CD14-positive monocyte (primary cell): ENCODE measurements at regions not wholly inside any gene's neighbourhood (a gene's known extent, or its start where the extent isn't known, plus 50 kb on each side); places are given as distances from the start of the nearest gene placed in this dataset.

Experiments used
- DNase-seq, 3 donors: peaks; one replicate each; pipeline ENCODE4 v3.0.0-alpha.2; 2011 to 2022
- H2AFZ ChIP-seq: 2 replicates; pipeline ENCODE4 v1.6.0; 2012; ENCODE audit warnings: mild to moderate bottlenecking, low read depth, low read length, inconsistent platforms; ENCODE audit not compliant: insufficient read depth, poor library complexity, severe bottlenecking
- H3K27ac ChIP-seq, 2 donors: 1 replicate in 1 of 2; 2 replicates in 1 of 2; pipeline ENCODE4 v1.5.1; 2012 to 2013; ENCODE audit warnings: low read length in 2 of 2, control low read depth in 1 of 2, inconsistent platforms in 1 of 2, low read depth in 1 of 2, mild to moderate bottlenecking in 1 of 2
- H3K27me3 ChIP-seq, 2 donors: one replicate each; pipeline versions ENCODE4 v1.6.0 to v1.6.1; 2011 to 2013; ENCODE audit warnings: low read length in 2 of 2; ENCODE audit not compliant: control insufficient read depth in 2 of 2, insufficient read depth in 2 of 2
- H3K36me3 ChIP-seq, 2 donors: replicated peaks in 1 of 2; 1 replicate in 1 of 2; 2 replicates in 1 of 2; pipeline versions ENCODE4 v1.5.1 to v1.6.1; 2012 to 2013; ENCODE audit warnings: low read length in 2 of 2, control low read depth in 1 of 2, inconsistent platforms in 1 of 2, mild to moderate bottlenecking in 1 of 2; ENCODE audit not compliant: insufficient read depth in 2 of 2, control insufficient read depth in 1 of 2
- H3K4me1 ChIP-seq, 2 donors: 1 replicate in 1 of 2; 2 replicates in 1 of 2; pipeline versions ENCODE4 v1.5.1 to v1.6.1; 2012 to 2013; ENCODE audit warnings: low read length in 2 of 2, control low read depth in 1 of 2, inconsistent platforms in 1 of 2, mild to moderate bottlenecking in 1 of 2, moderate library complexity in 1 of 2; ENCODE audit not compliant: insufficient read depth in 2 of 2, control insufficient read depth in 1 of 2
- H3K4me2 ChIP-seq: replicated peaks from 2 replicates; pipeline ENCODE3; 2012; ENCODE audit warnings: low read length, moderate library complexity, mild to moderate bottlenecking; ENCODE audit not compliant: poor library complexity, severe bottlenecking; ENCODE audit errors: extremely low read depth
- H3K4me3 ChIP-seq, 3 experiments: fragments of 200-600 bp in 1 of 3; sonication (generic) in 1 of 3; replicated peaks in 1 of 3; 1 replicate in 2 of 3; 2 replicates in 1 of 3; pipeline ENCODE4 v1.5.1; 2011 to 2013; ENCODE audit warnings: low read length in 3 of 3, mild to moderate bottlenecking in 3 of 3, control low read depth in 2 of 3, low read depth in 2 of 3, inconsistent platforms in 1 of 3, moderate library complexity in 1 of 3
- H3K79me2 ChIP-seq: 2 replicates; pipeline ENCODE4 v1.6.0; 2012; ENCODE audit warnings: mild to moderate bottlenecking, control low read depth, inconsistent platforms, low read length, moderate library complexity; ENCODE audit not compliant: insufficient read depth
- H3K9ac ChIP-seq: 2 replicates; pipeline ENCODE4 v1.6.0; 2017; ENCODE audit warnings: low read length, mild to moderate bottlenecking; ENCODE audit not compliant: insufficient read depth, poor library complexity, severe bottlenecking
- H3K9me3 ChIP-seq, 2 donors: replicated peaks in 1 of 2; 1 replicate in 1 of 2; 2 replicates in 1 of 2; pipeline versions ENCODE4 v1.5.1 to v1.6.1; 2012 to 2013; ENCODE audit warnings: low read length in 2 of 2, control low read depth in 1 of 2; ENCODE audit not compliant: control insufficient read depth in 1 of 2, insufficient read depth in 1 of 2
- H4K20me1 ChIP-seq: 2 replicates; pipeline ENCODE4 v1.6.0; 2012; ENCODE audit warnings: mild to moderate bottlenecking, low read length, control low read depth, moderate library complexity; ENCODE audit not compliant: insufficient read depth
- H3K27ac Mint-ChIP-seq, 7 donors: one replicate each; pipeline ENCODE4 v1.8.0; 2020; ENCODE audit warnings: mild to moderate bottlenecking in 7 of 7, mixed read lengths in 7 of 7, moderate library complexity in 6 of 7, inconsistent platforms in 2 of 7
- H3K27me3 Mint-ChIP-seq, 3 donors: one replicate each; pipeline ENCODE4 v1.8.0; 2021 to 2022; ENCODE audit warnings: low read depth in 3 of 3, mild to moderate bottlenecking in 3 of 3, mixed read lengths in 3 of 3, moderate library complexity in 3 of 3, inconsistent platforms in 1 of 3
- H3K36me3 Mint-ChIP-seq, 2 donors: one replicate each; pipeline ENCODE4 v1.8.0; 2020; ENCODE audit warnings: mixed read lengths in 2 of 2, inconsistent platforms in 1 of 2, mild to moderate bottlenecking in 1 of 2
- H3K4me1 Mint-ChIP-seq: one replicate; pipeline ENCODE4 v1.8.0; 2020; ENCODE audit warnings: mild to moderate bottlenecking, mixed read lengths
- H3K4me3 Mint-ChIP-seq, 2 donors: one replicate each; pipeline ENCODE4 v1.8.0; 2020; ENCODE audit warnings: mild to moderate bottlenecking in 2 of 2, mixed read lengths in 2 of 2, moderate library complexity in 1 of 2
- H3K9me3 Mint-ChIP-seq, 7 donors: one replicate each; pipeline ENCODE4 v1.8.0; 2020 to 2022; ENCODE audit warnings: mixed read lengths in 7 of 7, mild to moderate bottlenecking in 6 of 7, moderate library complexity in 6 of 7, inconsistent platforms in 2 of 7
- CTCF ChIP-seq: fragments of 200-600 bp; IDR thresholded peaks from one replicate; pipeline ENCODE4 v1.8.0; 2022; ENCODE audit warnings: antibody characterized with exemption, mild to moderate bottlenecking
- WGBS: methylation state at CpG from one replicate; pipeline ENCODE4 v1.1.5; 2013; ENCODE audit warnings: missing lambda C conversion rate; ENCODE audit not compliant: insufficient coverage; 5-methylcytosine and 5-hydroxymethylcytosine counted together
- intact Hi-C, 2 donors: fragments of 100-400 bp; cut with micrococcal nuclease; formaldehyde crosslinking; loops; one replicate each; pipeline versions ENCODE4 v1.15.0 to v1.15.1; 2023

- no peak overlapping the region for H3K27ac Mint-ChIP-seq
- peaks cover 8 to 28% (median 10%) of the 10 kb centered on the region in 3 donors for H3K27me3 Mint-ChIP-seq
- no peaks in the 10 kb centered on the region for H3K36me3 Mint-ChIP-seq
- no peak overlapping the region for H3K27ac ChIP-seq
- H3K36me3 ChIP-seq: no peaks in the 10 kb centered on the region
- no peak overlapping the region for H3K4me3 Mint-ChIP-seq
- no peak overlapping the region for H3K9ac ChIP-seq
- H3K4me3 ChIP-seq: no peak overlapping the region
- H2AFZ ChIP-seq: no peak overlapping the region
- peaks cover 4% of the 10 kb centered on the region for H3K4me1 Mint-ChIP-seq
- intact Hi-C loops: no loop called here
- no peak for TF ChIP-seq CTCF
- H4K20me1 ChIP-seq: no peaks in the 10 kb centered on the region
- no peaks in the 10 kb centered on the region for H3K27me3 ChIP-seq
- no peaks in the 10 kb centered on the region for H3K79me2 ChIP-seq
- H3K9me3 ChIP-seq: no peaks in the 10 kb centered on the region
- H3K4me1 ChIP-seq: no peaks in the 10 kb centered on the region
- H3K9me3 Mint-ChIP-seq: no peaks in the 10 kb centered on the region
- WGBS: 94% methylated on average over 14 of the region's 14 CpGs
- H3K4me2 ChIP-seq: no peak overlapping the region
- no peak for DNase-seq
Measured at GRCh38 chr2:236369661-236370062, 105.5 kb upstream of the ASB18 start.

- no peaks in the 10 kb centered on the region for H4K20me1 ChIP-seq
- H3K4me1 ChIP-seq: no peaks in the 10 kb centered on the region
- H3K27ac Mint-ChIP-seq: no peak overlapping the region
- no peaks in the 10 kb centered on the region for H3K36me3 ChIP-seq
- no peak overlapping the region for H3K4me3 ChIP-seq
- WGBS: 96% methylated on average over 9 of the region's 10 CpGs
- no peaks in the 10 kb centered on the region for H3K27me3 ChIP-seq
- H3K27me3 Mint-ChIP-seq: peaks cover 5 to 18% (median 8%) of the 10 kb centered on the region in 3 donors
- H2AFZ ChIP-seq: no peak overlapping the region
- no peak overlapping the region for H3K9ac ChIP-seq
- intact Hi-C loops: no loop called here
- no peaks in the 10 kb centered on the region for H3K9me3 ChIP-seq
- no peak overlapping the region for H3K4me2 ChIP-seq
- TF ChIP-seq CTCF: no peak
- H3K9me3 Mint-ChIP-seq: no peaks in the 10 kb centered on the region
- H3K4me3 Mint-ChIP-seq: no peak overlapping the region
- no peak overlapping the region for H3K27ac ChIP-seq
- DNase-seq: no peak
- H3K79me2 ChIP-seq: no peaks in the 10 kb centered on the region
- H3K4me1 Mint-ChIP-seq: peaks cover 4% of the 10 kb centered on the region
- H3K36me3 Mint-ChIP-seq: no peaks in the 10 kb centered on the region
Measured at GRCh38 chr2:236370847-236371409, 106.7 kb upstream of the ASB18 start.
